Nephron (organoid): ENCODE measurements at regions not wholly inside any gene's neighbourhood (a gene's known extent, or its start where the extent isn't known, plus 50 kb on each side); places are given as distances from the start of the nearest gene placed in this dataset.

Experiments used
- H3K27ac Mint-ChIP-seq, 3 experiments: 2 replicates each; pipeline ENCODE4 v1.8.0; 2020; ENCODE audit warnings: mixed read lengths in 3 of 3, mild to moderate bottlenecking in 2 of 3, moderate library complexity in 1 of 3
- H3K27me3 Mint-ChIP-seq: 2 replicates; pipeline ENCODE4 v1.8.0; 2021; ENCODE audit warnings: low read depth, mild to moderate bottlenecking, moderate library complexity, mixed read lengths
- H3K36me3 Mint-ChIP-seq: 2 replicates; pipeline ENCODE4 v1.8.0; 2020; ENCODE audit warnings: low read depth, mixed read lengths
- H3K4me1 Mint-ChIP-seq: 2 replicates; pipeline ENCODE4 v1.8.0; 2020; ENCODE audit warnings: mixed read lengths
- H3K4me3 Mint-ChIP-seq, 3 experiments: 2 replicates each; pipeline ENCODE4 v1.8.0; 2020; ENCODE audit warnings: mild to moderate bottlenecking in 3 of 3, mixed read lengths in 3 of 3, moderate library complexity in 2 of 3
- H3K9me3 Mint-ChIP-seq: 2 replicates; pipeline ENCODE4 v1.8.0; 2020; ENCODE audit warnings: mixed read lengths
- CTCF ChIP-seq, 3 experiments: fragments of 200-600 bp; sonication (generic); IDR thresholded peaks; one replicate each; pipeline ENCODE4 v1.5.0; 2021; ENCODE audit warnings: antibody characterized with exemption in 3 of 3; ENCODE audit not compliant: unreplicated experiment in 3 of 3

DNA sequence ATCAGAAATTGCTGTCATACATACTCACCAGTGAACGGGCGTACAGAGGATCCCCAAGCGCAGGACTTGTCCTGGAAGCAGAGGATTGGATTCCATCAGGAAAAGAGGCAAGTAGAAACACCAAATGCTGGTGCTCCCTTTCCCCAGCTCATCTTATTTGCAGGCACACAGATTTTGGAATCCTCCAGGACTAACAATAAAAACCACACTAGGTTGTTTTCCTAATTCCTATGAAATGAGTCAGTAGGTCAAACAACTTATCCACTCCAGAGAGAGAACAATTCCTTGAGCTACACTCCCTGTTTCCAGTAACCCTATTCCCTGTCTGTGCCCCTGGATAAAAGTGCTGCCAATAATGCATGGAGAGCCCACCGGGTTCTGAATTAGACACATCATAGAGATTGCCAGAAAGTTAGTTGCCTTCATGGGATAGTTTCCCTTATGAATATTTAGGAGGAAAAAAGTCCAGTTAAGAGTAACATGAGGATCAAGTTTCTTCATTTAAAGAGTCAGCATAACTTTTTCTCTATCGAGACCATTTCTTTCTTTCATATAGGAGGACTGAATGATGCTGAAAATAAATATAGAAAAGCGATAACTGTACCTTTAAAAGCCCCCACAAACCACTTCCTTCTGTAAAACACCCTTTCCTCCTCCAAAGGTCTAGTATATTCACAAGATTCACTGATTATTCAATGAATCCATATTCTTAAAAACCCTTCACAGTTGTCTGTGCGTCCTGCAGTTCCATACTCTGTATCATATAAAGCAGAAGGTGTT lies 178.3 kb upstream of the KLF14 start:
- TF ChIP-seq CTCF (IDR thresholded peaks at IDR 0.05; ENCODE audit: unreplicated experiment in 3 of 3), result no peak
- H3K4me1 Mint-ChIP-seq, result peaks cover 34% of the 10 kb centered on the region
- H3K27ac Mint-ChIP-seq, result peak overlapping the region in 2 of 3 experiments; percentile 39 to 64
- H3K27me3 Mint-ChIP-seq, result peaks cover 10% of the 10 kb centered on the region
- H3K4me3 Mint-ChIP-seq, result peak overlapping the region in 2 of 3 experiments; percentile 13 to 74
- H3K36me3 Mint-ChIP-seq, result no peaks in the 10 kb centered on the region
- no peaks in the 10 kb centered on the region for H3K9me3 Mint-ChIP-seq

- Mint-ChIP-seq H3K9me3 (no peaks in the 10 kb centered on the region), H3K27ac (peak overlapping the region in 2 of 3 experiments; percentile 48 to 64), H3K36me3 (no peaks in the 10 kb centered on the region), H3K4me3 (peak overlapping the region; percentile 32 to 74 (median 51)), H3K4me1 (peaks cover 39% of the 10 kb centered on the region), H3K27me3 (peaks cover 10% of the 10 kb centered on the region)
- TF ChIP-seq CTCF (IDR thresholded peaks at IDR 0.05; ENCODE audit: unreplicated experiment in 3 of 3), result no peak
Measured at GRCh38 chr7:130912862-130913638, 179.0 kb upstream of the KLF14 start.

DNA sequence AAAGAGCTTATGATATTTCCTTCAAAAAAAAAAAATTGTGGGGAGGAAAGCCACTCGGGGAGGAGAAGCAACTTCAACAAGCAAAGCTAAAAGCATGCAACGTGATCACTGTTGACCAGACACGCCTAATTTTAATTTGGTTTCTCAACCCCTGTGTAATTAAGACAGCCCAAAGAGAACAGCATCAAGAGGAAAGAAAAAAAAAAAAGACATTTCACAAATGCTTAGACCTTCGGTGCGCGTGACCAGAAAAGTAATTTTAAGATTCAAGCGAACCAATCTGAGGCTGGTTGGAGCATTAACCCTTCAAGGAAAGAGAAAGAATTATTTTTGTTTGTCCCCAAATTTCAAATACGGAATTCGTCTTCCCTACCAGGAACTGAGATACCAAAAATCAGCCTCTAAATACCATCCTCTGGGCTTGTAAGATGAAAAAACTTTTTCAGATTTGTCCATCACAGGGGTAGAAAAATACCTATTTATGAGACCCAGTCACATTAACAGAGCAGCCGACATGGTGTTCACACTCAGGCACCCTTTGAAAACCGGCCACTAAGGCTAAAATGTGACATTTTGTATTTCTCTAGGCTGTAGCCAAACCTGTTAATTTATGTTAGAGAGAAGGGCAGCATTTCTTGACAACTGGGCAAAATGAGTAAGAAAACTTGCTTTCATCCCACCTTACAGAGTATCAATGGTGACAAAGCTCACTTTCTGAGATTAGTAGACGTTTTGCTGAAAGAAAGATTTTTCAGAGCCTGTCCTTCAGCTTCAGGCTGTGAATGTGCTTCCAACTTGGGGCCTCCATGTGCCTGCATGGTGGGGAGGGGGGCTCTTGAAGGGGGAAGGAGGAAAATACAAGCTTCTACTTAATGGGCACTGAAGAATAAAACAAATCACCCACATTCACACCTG lies 179.9 kb upstream of the KLF14 start:
- Mint-ChIP-seq H3K4me3 (peak overlapping the region in 2 of 3 experiments; percentile 51 to 74), H3K36me3 (no peaks in the 10 kb centered on the region), H3K27ac (peak overlapping the region in 2 of 3 experiments; percentile 48 to 64), H3K4me1 (peaks cover 40% of the 10 kb centered on the region), H3K9me3 (no peaks in the 10 kb centered on the region), H3K27me3 (peaks cover 10% of the 10 kb centered on the region)
- TF ChIP-seq CTCF (IDR thresholded peaks at IDR 0.05; ENCODE audit: unreplicated experiment in 3 of 3), result no peak

DNA sequence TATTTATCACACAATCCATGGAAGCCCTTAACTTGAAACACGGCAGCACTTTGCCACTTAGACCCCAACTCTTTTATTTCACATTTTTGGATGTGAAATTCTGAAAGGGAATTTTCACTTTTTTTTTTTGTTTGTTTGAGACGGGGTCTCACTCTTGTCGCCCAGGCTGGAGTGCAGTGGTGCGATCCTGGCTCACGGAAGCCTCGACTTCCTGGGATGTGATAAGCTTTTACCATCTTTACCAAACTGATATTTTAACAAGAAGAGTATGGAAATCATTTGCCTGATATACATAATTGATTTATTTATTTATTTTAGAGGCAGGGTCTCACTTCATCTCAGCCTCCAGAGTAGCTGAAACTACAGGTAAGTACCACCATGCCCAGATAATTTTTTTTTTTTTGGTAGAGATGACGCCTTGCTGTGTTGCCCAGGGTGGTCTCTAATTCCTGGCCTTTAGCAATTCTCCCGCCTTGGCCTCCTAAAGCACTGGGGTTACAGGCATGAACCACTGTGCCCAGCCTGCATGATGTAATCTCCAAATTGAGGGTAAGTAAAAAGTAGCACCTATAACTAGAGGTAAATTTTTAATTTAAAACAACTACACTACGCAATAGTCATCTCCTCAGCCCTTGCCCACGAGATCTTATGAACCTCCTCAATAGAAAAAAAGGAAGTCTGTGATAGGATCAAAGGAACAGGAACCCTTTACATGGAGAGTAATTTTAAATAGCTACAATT lies 180.7 kb upstream of the KLF14 start:
- Mint-ChIP-seq H3K9me3 (no peaks in the 10 kb centered on the region), H3K4me1 (peaks cover 46% of the 10 kb centered on the region), H3K27me3 (peaks cover 10% of the 10 kb centered on the region), H3K4me3 (no peak overlapping the region), H3K36me3 (no peaks in the 10 kb centered on the region), H3K27ac (no peak overlapping the region)
- TF ChIP-seq CTCF (IDR thresholded peaks at IDR 0.05; ENCODE audit: unreplicated experiment in 3 of 3), result no peak

GRCh38 chr7:130917669-130918128 lies 183.7 kb upstream of the KLF14 start:
- Mint-ChIP-seq H3K4me1 (peaks cover 55% of the 10 kb centered on the region), H3K4me3 (no peak overlapping the region), H3K9me3 (no peaks in the 10 kb centered on the region), H3K27me3 (peaks cover 9% of the 10 kb centered on the region), H3K27ac (peak overlapping the region in 1 of 3 experiments; percentile 1), H3K36me3 (no peaks in the 10 kb centered on the region)
- no peak for TF ChIP-seq CTCF (IDR thresholded peaks at IDR 0.05; ENCODE audit: unreplicated experiment in 3 of 3)
